ENCODE measurements at regions not wholly inside any gene's neighbourhood (a gene's known extent, or its start where the extent isn't known, plus 50 kb on each side); places are given as distances from the start of the nearest gene placed in this dataset.
"Not testable (repeated sequence)": the region's sequence is repeated elsewhere in the genome, so short reads cannot be mapped to it uniquely, and the experiment has no call there.

DNA sequence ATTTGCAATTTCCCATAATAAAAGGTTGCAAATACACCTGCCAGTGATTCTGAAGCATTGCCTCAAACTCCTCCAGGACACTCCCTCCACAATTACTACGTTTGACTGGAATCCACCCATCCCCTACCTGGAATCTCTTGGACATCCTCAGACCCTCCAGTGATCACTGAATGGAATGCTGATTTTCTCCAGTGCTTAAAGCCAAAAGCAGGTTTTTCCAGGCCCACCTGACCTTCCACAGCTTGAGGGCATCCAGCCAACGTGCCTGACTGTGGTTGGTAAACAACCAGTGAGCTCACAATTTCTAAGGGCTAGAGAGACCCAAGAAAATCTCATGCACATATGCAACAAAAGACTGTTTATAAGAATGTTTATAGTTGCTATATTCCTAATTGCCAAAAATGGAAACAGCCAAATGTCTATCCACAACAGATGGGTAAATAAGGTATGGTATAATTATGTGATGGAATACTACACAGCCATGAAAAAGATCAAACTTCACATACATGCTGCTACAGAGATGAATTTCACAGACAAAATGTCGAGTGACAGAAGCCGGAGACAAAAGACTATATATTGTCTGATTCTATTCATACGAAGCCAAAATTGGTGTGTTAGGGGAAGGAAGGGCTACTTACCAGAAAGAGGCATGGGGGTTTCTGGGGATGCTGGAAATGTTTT, 147.1 kb upstream of the RREB1 start:
- no peak for DNase-seq

DNA sequence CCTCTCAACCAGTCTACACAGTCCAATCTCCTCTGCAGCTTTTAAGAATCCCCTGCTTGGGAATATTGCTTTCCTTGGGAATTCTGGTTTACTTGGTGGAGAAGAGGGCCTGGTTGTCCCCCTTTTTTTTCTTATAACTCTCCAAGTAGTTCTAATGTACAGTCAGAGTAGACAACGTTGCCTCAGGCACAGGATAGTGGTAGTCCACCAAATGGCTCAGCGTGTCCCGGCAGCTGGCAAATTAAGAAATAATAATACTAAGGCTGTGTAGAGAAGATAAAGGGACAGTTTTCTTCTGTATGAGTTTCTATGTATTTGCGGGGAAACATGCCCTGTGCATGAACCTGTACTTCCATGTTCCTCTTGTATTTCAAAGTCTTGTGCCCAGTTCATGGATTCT, 145.7 kb upstream of the RREB1 start:
- DNase-seq, result no peak

DNA sequence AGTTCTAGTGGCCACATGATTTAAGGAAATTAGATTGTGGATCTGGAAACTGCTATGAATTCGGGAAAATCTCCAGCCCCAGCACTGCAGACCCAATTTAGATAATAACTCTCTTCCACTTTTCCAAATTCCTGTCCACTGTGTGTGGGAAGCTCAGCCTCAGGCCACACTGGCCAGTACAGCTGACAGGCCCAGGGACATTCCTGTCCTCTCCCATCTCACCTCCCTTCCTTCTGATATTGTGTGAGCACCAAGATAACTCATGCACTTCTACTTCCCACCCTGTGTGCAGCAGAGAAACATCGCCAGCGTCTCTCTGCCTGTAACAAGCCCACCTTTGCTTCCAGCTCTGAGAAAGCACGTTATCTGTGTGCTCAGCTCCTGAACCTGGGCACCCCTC, 145.1 kb upstream of the RREB1 start:
- DNase-seq, result no peak

DNA sequence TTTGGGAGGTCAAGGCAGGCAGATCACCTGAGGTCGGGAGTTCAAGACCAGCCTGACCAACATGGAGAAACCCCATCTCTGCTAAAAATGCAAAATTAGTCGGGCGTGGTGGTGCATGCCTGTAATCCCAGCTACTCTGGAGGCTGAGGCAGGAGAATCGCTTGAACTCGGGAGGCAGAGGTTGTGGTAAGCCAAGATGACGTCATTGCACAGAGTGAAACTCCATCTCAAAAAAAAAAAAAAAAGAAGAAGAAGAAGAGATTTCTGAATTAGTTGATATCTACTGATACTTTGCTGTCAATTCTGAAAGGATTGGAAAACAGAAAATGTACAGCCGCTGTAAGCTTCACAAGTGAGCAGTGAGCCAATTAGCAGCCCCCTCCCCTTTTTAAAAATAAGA, 144.4 kb upstream of the RREB1 start:
- not testable (repeated sequence) for DNase-seq

DNA sequence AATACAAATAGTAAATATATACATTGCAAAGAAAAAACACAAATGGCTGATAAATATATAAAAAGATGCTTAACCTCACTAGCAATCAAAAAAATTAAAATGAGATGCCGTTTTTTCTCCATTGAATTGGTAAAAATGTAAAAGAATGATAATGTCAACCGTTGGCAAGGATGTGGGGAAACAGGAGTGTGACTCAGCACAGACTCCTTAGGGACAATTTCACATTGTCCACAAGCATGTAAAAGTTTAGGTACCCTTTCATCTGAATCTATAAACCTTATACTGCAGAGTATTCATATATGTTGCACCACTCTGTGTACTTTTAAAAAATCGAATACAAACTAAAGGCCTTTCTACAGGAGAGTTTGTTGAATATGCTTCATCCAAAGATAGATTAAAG, 143.1 kb upstream of the RREB1 start:
- no peak for DNase-seq

DNA sequence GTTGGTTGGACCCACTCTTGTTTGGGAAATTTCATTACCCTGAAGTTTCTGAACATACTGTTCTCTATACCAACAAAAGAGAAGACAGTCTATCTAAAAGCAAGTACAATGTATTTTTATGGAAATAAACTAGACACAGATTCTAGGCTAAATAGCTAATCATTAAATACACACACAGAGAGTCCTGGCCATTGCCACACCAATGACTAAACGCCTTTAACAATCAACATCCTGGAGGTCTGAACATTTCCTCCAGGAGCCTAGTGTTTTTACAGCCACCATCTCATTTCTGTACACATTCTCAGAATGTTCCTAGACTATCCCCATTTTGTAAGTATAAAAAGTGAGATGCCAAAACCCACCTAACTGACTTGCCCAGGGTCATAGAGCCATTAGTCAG, 141.6 kb upstream of the RREB1 start:
- DNase-seq, result no peak

DNA sequence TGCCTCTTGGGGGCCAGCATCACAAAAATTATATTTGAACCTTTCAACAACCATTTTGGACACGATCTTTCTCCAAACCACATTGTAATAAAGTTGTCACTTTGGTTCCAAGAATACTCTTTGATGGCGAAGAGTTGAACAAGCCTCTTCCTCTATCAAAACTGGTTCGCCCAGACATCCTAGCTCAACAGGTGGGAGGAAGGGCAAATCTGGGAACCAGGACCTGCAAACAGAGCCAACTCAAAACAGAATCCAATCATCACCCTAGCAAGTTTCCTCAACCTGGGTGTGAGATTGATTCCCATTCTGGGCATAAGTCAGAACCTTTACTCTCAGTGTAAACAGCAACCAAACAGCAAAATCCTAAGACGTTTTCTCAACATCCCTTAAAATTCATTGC, 141.2 kb upstream of the RREB1 start:
- no peak for DNase-seq

DNA sequence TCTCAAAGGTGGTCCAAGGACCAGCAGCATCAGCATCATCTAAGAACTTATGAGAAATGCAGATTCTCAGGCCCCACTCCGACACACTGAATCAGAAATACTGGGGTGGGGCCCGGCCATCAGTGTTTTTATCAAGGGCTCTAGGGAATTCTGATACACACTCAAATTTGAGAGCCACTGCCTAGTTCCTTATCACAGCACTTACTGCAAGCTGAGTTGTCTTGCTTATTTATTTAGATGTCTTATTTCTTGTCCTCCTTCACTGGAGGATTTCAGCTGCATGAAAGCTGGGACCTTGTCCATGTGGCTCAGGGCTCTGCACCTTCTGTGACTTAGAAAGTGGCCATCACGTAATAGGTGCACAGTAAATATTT, 139.4 kb upstream of the RREB1 start:
- no peak for DNase-seq

DNA sequence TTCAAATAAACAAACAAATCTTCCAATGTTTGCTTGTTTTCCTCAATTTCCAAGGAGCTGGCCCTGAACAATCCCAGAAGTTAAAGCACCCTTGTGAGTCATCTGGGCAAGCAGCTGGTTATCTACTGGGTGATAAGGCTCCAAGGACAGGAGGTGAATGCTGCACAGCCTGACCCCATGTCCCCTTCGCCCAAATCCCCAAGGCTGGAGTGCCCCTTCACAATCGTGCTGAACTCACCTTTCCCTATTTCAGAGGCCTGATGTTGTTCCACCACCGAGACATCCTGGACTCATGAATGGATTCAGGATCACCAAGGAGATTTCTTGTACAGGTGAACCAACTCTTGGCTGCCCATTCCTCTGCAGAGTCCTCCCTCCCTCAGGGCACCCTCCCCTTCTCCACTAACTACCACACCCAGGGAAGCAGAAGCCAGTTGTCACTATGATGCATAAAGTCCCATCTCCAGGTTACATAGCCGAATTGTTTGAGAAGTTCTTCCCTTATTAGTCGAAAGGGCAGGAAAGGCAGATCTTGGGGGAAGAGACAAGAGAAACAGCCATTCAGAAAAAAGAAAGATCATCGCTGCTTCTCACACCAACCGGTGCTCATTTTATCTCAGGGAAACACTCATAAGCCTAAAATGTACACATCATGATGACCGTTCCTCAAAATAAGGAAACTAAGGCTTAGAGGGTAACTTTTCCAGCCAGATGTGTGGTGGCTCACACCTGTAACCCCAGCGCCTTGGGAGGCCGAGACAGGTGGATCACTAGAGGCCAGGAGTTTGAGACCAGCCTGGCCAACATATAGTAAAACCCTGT, 138.8 kb upstream of the RREB1 start:
- DNase-seq, result no peak

DNA sequence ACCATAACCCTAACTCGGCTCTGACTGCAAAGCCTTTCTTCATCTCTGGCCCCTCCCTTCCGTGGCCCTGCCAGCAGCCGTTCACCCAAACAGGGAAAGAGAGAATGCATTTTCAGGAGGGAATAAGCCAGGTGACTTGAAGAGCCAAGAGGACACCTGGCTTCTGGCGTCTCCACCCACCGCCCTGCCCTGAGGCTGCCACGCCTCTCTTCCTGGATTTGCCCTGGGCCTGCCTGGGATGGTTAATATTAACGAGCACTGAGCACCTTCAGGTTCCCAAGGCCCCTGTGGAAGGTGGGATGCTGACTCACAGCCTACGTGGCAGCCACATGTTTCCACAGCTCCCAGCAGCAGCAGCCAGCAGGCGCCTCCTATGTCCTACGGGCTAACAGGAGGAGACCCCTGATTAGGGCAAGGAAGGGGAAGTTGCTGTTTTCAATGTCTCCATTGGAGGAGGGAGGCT, 138.0 kb upstream of the RREB1 start:
- no peak for DNase-seq

DNA sequence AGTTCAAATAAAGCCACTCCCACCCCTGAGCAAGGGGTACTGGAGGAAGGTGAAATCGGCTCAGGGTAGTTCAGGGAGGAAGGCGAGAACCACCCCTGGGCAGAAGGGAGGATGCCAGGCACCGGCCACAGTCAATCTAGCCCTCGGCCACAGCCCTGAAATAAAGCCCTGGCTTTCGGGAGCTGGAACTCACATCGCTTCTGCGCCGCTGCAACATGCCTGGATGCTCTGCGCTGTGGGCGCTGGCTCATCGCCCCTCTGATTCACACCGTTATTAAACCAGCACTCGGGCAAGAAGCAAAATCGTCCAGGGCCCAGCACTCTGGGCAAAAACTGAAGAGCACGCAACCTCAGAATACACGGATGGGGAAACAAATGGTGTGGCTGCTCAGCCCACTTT, 136.9 kb upstream of the RREB1 start:
- DNase-seq, result no peak

DNA sequence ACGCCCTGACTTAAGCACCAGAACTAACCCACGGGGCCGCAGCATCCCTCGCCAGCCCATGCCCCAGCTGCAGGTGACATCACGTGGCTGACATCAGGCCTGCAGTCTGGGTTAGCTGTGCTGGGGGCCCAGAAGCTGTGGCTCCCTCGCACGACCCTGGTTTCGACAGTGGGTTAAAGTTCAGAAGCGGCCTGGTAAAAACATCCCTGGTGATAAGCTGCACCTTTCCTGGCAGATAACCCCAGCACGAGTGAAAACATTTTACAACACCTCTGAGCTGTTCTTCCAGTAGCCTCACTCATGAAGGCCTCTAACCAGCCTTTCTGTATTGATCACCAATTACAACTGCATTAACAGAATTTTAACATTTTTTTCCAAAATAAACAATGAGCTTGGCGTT, 136.4 kb upstream of the RREB1 start:
- no peak for DNase-seq

DNA sequence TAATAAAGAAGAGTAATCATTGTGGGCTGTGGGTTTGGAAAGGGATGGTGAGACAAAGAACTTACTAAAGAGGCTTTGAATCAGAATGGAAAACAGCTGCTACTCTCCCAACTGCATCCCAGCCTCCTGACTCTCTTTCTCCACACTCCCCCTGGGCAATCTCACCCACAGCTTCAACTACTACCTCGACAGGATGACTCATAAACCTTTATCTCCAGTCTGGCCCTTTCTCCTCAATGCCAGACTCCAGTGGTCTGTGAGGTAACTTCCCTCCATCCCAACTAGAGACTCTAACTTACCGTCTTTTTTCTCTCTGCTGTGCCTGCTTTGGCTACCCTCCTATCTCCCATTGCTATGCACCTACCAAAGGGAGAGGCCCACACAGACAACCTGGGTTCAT, 135.3 kb upstream of the RREB1 start:
- no peak for DNase-seq

DNA sequence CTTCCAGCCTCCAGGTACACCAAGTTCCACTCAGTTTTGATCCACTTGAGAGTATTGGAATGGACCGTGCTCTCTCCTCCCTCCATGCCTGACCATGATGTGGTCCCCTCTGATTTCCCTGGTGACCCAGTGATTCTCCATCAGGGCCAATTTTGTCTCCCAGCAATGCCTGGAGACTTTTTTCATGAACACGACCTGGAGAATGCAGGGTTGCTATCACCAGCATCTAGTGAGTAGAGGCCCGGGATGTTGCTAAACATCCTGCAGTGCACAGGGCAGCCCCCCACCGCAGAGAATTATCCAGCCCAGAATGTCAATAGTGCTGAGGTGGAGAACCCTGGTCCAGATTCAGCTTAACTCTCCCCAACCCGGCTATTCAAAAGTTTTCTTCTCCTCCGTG, 134.0 kb upstream of the RREB1 start:
- DNase-seq, result no peak

DNA sequence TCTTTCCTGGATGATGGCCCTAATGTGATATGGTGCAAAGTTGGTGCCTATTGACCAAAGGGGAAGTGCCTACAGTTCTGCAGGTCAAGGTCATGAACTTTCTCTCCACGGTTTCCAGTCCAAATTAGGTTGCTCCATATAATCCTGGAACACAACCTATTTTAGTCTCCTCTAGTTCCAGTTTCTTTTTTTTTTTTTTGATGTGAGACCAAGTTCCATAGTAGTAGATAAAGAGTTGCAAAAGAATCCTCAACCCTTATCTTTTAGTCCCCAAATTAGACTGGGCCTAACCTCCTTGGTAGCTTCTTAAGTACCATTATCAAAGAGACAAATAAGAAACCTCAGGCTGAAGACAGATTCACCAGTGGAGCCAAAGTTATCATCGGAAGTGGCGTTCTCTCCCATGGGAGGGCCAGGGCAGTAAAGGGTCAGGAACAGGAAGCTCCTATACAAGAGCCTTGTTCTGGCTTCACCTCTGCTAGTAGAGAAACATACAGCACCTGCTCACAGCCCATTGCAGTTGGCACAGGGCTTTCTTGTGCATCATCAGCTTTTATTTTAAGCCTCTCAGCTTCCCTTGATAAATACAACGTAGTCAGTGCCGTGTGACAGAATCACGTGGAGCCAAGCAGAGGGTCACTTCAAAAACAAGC, 132.2 kb upstream of the RREB1 start:
- DNase-seq, result no peak

DNA sequence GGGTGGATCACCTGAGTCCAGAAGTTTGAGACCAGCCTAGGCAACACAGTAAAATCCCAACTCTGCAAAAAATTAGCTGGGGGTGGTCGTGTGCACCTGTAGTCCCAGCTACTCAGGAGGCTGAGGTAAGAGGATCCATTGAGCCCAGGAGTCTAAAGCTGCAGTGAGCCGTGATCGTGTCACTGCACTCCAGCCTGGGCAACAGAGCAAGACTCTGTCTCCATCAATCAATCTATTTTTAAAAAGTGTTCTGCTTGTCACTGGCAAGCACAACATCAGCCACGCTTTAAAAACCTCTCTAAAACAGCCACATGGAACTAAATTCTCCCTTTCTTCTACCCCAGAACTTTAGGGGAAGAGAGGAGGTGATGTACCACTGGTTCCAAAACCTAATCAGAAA, 131.6 kb upstream of the RREB1 start:
- no peak for DNase-seq

DNA sequence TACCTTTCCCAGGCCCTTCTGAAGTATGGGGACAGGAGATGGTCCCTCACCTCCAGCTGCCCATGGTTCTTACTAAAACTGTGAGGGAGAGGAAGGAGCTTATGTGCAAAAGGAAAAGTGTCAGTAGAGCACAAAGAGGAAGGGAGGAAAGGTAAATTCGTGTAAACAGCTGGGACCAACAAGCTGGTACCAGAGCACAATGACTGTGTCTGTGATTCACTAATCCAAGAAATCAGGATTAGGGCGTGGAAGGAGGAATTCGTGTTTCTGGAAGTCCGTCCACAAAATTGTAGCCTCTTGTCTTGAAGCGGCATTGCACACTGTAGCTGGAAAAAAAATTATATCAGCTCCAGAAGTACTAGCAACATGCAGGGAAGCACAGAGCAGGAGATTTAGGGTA, 129.0 kb upstream of the RREB1 start:
- DNase-seq, result no peak

DNA sequence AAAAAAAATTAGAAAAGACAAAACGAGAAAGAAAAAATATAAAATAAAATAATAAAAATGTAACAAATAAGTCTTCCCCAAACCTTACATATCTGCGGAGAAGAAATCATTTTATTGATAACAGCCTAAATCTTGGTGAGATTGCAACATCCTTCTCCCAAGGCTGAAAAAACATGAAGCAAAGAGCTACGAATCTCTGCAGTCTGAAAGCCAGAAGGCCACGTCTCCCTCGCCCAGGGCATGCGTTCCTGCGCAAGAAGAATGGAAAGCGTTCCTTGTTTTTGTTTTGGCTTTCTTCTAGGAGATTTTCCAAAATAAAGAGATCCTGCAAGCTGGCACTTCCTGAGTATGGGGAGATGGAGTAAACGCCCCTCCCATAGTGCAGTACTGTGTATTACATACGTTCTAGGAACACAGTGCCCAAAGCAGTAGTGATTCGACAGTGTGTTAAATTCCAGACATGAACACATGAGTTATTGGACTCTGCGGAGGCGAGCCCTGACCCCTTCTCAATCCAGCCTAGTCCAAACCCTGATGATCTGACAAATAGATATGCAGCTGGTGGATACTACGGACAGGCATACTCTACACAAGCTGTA, 126.7 kb upstream of the RREB1 start:
- DNase-seq, result no peak

DNA sequence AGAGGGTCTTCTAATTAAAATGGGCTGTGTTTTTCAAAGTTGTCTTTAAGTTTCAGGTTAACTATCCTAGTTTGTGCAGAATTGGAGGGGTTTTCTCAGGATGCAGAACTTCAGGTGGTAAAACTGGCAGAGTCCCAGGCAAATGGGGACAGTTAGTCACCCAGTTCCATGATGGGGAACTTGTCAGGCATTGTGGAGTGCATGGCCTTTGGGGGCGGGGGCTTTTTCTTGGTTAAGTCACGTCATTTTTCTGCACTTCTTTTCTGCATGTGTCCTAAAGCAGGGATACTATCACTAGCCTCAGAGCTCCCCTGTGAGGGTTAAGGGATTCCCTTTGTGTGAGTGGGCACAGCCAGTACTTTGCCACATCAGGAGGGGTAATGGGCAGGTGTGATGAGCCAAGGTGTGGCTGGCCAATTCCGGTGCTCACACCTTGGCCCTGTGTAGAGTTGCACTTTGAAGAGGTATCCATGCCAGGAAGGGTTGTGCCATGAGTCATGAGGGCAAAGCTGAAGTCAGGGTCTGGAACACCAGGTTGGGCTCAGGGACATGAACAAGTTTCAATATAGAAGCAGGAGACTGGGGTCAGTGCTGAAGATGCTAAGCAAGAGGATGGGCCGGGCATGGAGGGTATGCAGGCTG, 126.0 kb upstream of the RREB1 start:
- DNase-seq, result no peak

DNA sequence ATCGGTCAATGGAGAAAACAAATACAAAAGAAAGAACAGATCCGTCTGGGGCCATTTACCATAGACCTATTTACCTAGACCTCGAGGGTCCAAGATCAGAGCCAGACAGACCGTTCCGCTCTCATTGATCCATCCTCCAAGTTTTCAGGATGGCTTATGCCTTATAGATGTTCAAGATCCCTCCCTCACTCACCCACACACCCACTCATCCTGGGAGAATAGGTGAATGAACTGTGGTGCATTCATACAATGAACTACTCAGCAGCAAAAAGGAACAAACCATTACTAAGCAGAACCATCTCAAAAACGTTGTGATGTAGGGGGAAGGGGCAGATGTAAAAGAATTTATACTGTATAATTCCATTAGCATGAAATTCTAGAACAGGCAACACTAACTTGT, 125.1 kb upstream of the RREB1 start:
- DNase-seq, result no peak

DNA sequence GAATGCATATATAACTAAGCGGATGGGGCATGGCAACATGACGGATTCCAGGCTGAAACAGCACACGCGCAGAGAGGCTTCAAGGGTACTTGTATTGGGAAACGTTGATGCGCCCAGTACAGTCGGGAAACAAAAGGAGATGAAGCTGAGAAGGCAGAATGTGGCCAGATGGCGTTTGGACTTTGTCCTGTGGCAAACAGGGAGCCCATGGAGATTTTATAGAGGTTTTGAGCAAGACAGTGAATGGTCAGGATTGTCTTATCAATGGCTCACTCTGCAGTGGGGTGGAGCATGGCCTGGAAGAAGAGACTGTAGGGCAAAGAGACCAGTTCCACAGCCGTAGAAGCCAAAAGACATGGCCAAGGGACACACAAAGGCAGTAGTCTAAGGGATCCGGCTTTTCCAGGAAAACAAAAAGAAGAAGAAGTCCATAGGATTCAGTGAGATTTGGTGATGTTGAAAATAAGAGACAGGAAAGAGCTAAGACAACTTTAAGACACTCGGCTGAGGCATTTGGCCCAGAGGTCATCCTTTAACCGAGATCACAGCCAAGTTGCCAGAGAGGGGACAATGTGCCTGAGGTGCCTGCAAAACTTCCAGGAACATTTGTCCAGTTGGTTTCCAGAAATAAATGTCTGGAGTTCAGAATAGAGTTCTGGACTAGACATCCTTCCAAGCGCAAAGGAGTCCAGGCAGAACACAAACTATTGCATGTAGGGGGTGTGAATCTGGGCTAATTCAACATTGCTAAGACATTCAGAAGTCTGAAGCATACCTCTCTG, 123.0 kb upstream of the RREB1 start:
- no peak for DNase-seq

DNA sequence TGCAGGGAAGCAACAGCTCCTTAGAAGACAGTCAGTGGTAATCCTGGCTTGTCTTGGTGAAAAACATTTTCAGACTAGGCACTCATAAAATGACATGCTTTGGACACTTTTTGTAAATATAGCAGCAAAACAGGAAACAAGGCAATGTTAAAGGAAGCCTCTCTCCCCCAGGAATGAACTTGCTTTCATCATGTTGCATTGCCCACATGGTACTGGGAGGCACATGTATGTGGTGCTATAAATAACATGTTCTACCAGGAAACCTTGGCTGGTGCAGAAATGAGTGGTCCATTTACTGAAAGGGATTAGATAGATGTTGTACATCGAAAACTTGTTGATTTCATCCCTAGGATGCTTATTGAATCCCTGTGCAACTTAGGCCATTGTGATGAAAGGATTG, 121.4 kb upstream of the RREB1 start:
- no peak for DNase-seq

DNA sequence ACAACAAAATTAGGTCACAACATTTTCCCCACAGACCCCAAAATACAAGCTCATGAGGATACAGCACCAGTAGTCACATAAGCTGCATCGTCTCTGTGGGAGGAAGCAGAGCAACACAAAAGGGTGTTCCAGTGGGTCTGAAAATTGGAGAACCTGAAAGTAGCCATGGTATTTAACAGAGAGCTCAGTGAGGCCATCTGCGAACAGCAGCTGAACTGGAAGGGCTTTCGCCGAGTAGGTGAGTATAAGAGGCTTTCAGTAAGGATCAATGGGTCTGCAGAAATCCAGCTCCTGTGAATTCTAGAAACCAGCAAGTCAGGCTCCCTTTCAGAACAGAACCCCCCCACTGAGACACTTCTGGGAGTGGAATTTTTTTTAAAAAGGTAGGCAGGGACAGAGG, 120.0 kb upstream of the RREB1 start:
- DNase-seq, result no peak

Data from KG1 (cell line).